ENCODE measurements at regions not wholly inside any gene's neighbourhood (a gene's known extent, or its start where the extent isn't known, plus 50 kb on each side); places are given as distances from the start of the nearest gene placed in this dataset.

DNA sequence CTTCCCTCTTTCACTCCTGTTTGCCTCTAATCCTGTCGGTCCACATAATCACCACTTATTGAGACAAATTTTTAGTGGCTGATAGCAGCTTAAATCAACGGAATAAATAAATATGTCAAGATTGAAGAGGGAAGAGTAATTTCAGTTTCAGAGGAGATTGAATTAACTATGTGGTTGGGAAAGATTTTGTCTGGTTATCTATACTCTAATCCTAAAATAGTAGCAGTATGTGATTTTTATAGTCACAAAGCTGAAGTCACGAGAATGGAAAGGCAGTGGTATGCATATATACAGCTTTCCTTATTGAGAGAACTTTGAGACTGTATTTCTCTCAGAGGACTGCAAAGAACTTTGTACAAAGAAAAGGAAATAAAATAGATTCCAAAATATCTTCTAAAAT is 493.3 kb downstream of the FAT4 start:
- Histone ChIP-seq H3K9ac (ENCODE audit: low read length in 3 of 3) (no peak overlapping the region), H3K27me3 (ENCODE audit: control insufficient read depth, insufficient read depth, low read length) (no peaks in the 10 kb centered on the region), H3K4me1 (ENCODE audit: control insufficient read depth in 2 of 3, insufficient read depth in 2 of 3, low read depth in 1 of 3, low read length in 3 of 3) (no peaks in the 10 kb centered on the region), H3K9me3 (ENCODE audit: control insufficient read depth in 2 of 3, insufficient read depth in 1 of 3, low read length in 3 of 3) (no peaks in the 10 kb centered on the region), H3K4me3 (ENCODE audit: low read length in 3 of 3) (no peak overlapping the region), H3K27ac (ENCODE audit: low read depth in 2 of 2, low read length in 2 of 2) (no peak overlapping the region), H3K36me3 (ENCODE audit: control insufficient read depth in 2 of 3, insufficient read depth in 3 of 3, low read length in 3 of 3) (no peaks in the 10 kb centered on the region)
- FAIRE-seq, result no peak
- no peak for DNase-seq
- intact Hi-C loops (cut with DNase I), result no loop called here
- TF ChIP-seq, protein P1, sequence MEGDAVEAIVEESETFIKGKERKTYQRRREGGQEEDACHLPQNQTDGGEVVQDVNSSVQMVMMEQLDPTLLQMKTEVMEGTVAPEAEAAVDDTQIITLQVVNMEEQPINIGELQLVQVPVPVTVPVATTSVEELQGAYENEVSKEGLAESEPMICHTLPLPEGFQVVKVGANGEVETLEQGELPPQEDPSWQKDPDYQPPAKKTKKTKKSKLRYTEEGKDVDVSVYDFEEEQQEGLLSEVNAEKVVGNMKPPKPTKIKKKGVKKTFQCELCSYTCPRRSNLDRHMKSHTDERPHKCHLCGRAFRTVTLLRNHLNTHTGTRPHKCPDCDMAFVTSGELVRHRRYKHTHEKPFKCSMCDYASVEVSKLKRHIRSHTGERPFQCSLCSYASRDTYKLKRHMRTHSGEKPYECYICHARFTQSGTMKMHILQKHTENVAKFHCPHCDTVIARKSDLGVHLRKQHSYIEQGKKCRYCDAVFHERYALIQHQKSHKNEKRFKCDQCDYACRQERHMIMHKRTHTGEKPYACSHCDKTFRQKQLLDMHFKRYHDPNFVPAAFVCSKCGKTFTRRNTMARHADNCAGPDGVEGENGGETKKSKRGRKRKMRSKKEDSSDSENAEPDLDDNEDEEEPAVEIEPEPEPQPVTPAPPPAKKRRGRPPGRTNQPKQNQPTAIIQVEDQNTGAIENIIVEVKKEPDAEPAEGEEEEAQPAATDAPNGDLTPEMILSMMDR (IDR thresholded peaks at IDR 0.05; ENCODE audit: borderline replicate concordance, extremely low read depth, insufficient read depth), result no peak

DNA sequence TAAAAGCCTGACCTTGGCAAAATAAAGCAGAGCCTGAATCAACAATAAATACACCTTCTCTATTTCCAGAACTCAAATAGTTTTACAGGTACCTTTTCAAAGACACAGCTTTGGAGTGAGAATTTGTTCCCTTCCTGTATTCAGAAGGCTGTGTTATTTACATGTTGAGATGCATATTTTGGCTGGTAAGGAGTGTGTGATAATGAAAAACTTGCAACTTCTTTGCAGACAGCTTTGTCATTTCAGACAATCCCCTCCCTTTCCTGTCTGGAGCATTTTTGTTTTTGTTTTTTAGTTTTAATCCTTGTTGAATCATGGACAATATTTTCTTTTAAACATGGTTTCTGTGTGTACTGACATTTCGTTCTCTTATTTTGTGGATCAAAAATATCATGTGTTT is 493.8 kb downstream of the FAT4 start:
- DNase-seq, result peak in 1 of 5 donors; percentile 16
- intact Hi-C loops (cut with DNase I), result no loop called here
- no peak overlapping the region for H3K27ac ChIP-seq (ENCODE audit: low read depth in 2 of 2, low read length in 2 of 2)
- H3K9me3 ChIP-seq (ENCODE audit: control insufficient read depth in 2 of 3, insufficient read depth in 1 of 3, low read length in 3 of 3), result no peaks in the 10 kb centered on the region
- no peaks in the 10 kb centered on the region for H3K36me3 ChIP-seq (ENCODE audit: control insufficient read depth in 2 of 3, insufficient read depth in 3 of 3, low read length in 3 of 3)
- FAIRE-seq, result no peak
- H3K4me1 ChIP-seq (ENCODE audit: control insufficient read depth in 2 of 3, insufficient read depth in 2 of 3, low read depth in 1 of 3, low read length in 3 of 3), result no peaks in the 10 kb centered on the region
- no peak overlapping the region for H3K4me3 ChIP-seq (ENCODE audit: low read length in 3 of 3)
- H3K9ac ChIP-seq (ENCODE audit: low read length in 3 of 3), result no peak overlapping the region
- TF ChIP-seq, protein P1 (IDR thresholded peaks at IDR 0.05; ENCODE audit: borderline replicate concordance, extremely low read depth, insufficient read depth), result no peak
- H3K27me3 ChIP-seq (ENCODE audit: control insufficient read depth, insufficient read depth, low read length), result no peaks in the 10 kb centered on the region

DNA sequence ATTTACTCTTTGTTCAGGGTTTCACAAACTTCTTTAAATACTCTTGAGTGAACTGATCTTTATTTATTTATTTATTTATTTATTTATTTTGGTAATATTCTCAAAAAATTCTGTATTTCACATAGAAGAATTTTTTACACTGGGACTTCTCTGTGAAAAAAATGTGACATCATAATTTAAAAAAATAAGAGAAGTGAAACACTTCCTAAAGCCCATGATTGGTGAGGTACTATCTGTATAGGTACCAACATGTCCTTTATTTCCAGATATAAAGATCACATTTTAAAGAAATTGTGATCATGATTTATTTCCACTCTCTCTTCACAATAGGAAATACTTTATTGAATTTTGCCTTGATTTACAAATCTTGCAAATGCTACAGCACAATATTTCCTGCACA is 497.1 kb downstream of the FAT4 start:
- no peaks in the 10 kb centered on the region for H3K36me3 ChIP-seq (ENCODE audit: control insufficient read depth in 2 of 3, insufficient read depth in 3 of 3, low read length in 3 of 3)

More for the DNA sequence above, 497.1 kb downstream of the FAT4 start:
- TF ChIP-seq, protein P1 (IDR thresholded peaks at IDR 0.05; ENCODE audit: borderline replicate concordance, extremely low read depth, insufficient read depth), result no peak
- H3K9ac ChIP-seq (ENCODE audit: low read length in 3 of 3), result no peak overlapping the region
- H3K27ac ChIP-seq (ENCODE audit: low read depth in 2 of 2, low read length in 2 of 2), result no peak overlapping the region
- H3K4me3 ChIP-seq (ENCODE audit: low read length in 3 of 3), result no peak overlapping the region
- H3K9me3 ChIP-seq (ENCODE audit: control insufficient read depth in 2 of 3, insufficient read depth in 1 of 3, low read length in 3 of 3), result no peaks in the 10 kb centered on the region
- no peak for DNase-seq
- no peak for FAIRE-seq
- no peaks in the 10 kb centered on the region for H3K27me3 ChIP-seq (ENCODE audit: control insufficient read depth, insufficient read depth, low read length)
- no peaks in the 10 kb centered on the region for H3K4me1 ChIP-seq (ENCODE audit: control insufficient read depth in 2 of 3, insufficient read depth in 2 of 3, low read depth in 1 of 3, low read length in 3 of 3)
- intact Hi-C loops (cut with DNase I), result no loop called here

Data from kidney (tissue), 13 donors.